ENCODE measurements at regions not wholly inside any gene's neighbourhood (a gene's known extent, or its start where the extent isn't known, plus 50 kb on each side); places are given as distances from the start of the nearest gene placed in this dataset.

DNA sequence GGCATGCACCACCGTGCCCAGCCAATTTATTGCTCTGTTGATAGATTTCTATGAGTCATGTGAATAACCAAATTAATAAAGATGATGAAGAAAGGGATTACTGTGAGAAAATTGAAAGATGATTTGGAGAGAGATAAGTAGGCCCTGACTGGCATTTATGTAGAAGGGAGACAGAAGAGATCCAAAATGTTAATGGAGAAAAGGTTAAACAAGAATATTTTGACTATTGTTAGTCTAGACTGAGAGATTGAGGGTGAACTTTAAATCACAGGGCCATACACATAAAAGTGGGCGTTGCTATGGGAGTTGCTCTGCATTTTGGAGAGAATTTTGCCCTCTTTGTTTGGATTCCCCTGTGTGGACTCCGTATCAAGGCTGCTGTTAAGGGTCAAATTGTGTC, 68.9 kb upstream of the SCAF8 start:
- H3K9me3 ChIP-seq: no peaks in the 10 kb centered on the region
- ATAC-seq (ENCODE audit: insufficient number of reproducible peaks, low FRiP score, low read depth) (no peak), DNase-seq (ENCODE audit: low spot score) (no peak)
- H3K27me3 ChIP-seq (replicated peaks; ENCODE audit: insufficient read depth): no peaks in the 10 kb centered on the region
- H3K27ac ChIP-seq: no peak overlapping the region
- TF ChIP-seq, protein P1, sequence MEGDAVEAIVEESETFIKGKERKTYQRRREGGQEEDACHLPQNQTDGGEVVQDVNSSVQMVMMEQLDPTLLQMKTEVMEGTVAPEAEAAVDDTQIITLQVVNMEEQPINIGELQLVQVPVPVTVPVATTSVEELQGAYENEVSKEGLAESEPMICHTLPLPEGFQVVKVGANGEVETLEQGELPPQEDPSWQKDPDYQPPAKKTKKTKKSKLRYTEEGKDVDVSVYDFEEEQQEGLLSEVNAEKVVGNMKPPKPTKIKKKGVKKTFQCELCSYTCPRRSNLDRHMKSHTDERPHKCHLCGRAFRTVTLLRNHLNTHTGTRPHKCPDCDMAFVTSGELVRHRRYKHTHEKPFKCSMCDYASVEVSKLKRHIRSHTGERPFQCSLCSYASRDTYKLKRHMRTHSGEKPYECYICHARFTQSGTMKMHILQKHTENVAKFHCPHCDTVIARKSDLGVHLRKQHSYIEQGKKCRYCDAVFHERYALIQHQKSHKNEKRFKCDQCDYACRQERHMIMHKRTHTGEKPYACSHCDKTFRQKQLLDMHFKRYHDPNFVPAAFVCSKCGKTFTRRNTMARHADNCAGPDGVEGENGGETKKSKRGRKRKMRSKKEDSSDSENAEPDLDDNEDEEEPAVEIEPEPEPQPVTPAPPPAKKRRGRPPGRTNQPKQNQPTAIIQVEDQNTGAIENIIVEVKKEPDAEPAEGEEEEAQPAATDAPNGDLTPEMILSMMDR (IDR thresholded peaks at IDR 0.05): no peak
- H3K4me1 ChIP-seq (ENCODE audit: control insufficient read depth in 1 of 2, low read depth in 2 of 2): peaks cover 0 to 7% of the 10 kb centered on the region in 2 donors
- no peak overlapping the region for H3K4me3 ChIP-seq
- H3K36me3 ChIP-seq: no peaks in the 10 kb centered on the region

DNA sequence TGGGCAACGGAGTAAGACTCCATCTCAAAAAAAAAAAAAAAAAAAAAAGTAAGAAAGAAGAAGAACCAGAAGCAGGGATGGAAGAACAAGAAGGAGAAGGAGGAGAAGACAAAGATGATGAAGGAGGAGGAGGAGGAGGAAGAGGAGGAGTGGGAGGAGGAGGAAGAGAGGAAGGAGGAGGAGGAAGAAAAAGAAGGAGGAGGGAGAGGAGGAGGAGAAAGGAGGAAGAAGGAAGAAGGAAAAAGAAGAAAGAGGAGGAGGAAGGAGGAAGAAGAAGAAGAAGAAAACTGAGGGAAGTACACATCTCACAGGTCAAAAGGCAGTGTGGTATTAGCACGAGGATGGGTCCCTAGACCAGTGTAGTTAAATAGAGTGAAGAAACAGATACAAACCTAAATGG, 65.1 kb upstream of the SCAF8 start:
- Histone ChIP-seq H3K36me3 (no peaks in the 10 kb centered on the region), H3K27me3 (replicated peaks; ENCODE audit: insufficient read depth) (no peaks in the 10 kb centered on the region), H3K4me1 (ENCODE audit: control insufficient read depth in 1 of 2, low read depth in 2 of 2) (peaks cover 0 to 7% of the 10 kb centered on the region in 2 donors), H3K4me3 (no peak overlapping the region), H3K9me3 (no peaks in the 10 kb centered on the region), H3K27ac (no peak overlapping the region)
- no peak for ATAC-seq (ENCODE audit: insufficient number of reproducible peaks, low FRiP score, low read depth)
- TF ChIP-seq, protein P1 (IDR thresholded peaks at IDR 0.05): no peak
- DNase-seq (ENCODE audit: low spot score): no peak

DNA sequence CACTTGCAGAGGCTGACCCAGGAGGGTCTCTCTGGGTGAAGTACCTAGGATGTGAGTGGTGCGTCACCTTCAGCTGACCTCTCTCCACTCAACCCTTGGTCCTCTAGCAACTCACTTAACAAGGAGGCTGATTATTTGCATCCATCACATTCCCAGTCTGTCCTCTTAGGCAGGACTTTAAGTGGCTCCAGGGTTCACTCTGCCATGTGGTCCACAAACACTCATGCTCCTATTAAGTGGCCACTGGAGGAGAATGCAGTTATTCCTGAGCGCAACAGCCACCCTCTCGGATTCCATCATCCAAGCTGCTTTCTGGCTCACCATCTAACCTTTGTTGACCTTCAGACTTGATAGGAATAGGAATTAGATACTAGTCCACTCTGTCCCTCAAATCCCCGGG, 61.1 kb upstream of the SCAF8 start:
- no peak overlapping the region for H3K27ac ChIP-seq
- H3K4me1 ChIP-seq (ENCODE audit: control insufficient read depth in 1 of 2, low read depth in 2 of 2): no peaks in the 10 kb centered on the region
- no peaks in the 10 kb centered on the region for H3K27me3 ChIP-seq (replicated peaks; ENCODE audit: insufficient read depth)
- no peaks in the 10 kb centered on the region for H3K9me3 ChIP-seq
- H3K4me3 ChIP-seq: no peak overlapping the region
- TF ChIP-seq, protein P1 (IDR thresholded peaks at IDR 0.05): no peak
- DNase-seq (ENCODE audit: low spot score): no peak
- no peaks in the 10 kb centered on the region for H3K36me3 ChIP-seq
- ATAC-seq (ENCODE audit: insufficient number of reproducible peaks, low FRiP score, low read depth): no peak

DNA sequence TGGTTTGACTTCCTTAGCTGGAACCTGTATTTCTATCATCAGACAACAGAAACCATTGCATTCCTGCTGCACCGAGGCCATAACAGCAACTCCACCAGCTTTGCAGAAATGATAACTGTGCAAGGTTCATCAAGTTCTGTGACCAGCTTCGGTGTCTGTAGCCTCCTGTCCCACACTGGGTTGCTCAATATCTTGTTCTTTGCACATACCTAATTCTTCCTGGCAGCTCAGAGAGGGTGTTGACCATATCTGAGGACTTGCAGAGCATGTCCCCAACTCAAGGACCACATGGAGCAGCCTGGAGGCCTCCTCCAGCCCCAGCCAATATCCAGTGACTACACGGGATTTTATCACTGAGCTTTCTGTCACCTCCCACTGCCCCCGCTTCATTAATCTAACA, 59.3 kb upstream of the SCAF8 start:
- DNase-seq (ENCODE audit: low spot score) (no peak), ATAC-seq (ENCODE audit: insufficient number of reproducible peaks, low FRiP score, low read depth) (no peak)
- H3K27me3 ChIP-seq (replicated peaks; ENCODE audit: insufficient read depth): no peaks in the 10 kb centered on the region
- no peaks in the 10 kb centered on the region for H3K36me3 ChIP-seq
- TF ChIP-seq, protein P1 (IDR thresholded peaks at IDR 0.05): no peak
- H3K27ac ChIP-seq: no peak overlapping the region
- H3K9me3 ChIP-seq: no peaks in the 10 kb centered on the region
- no peak overlapping the region for H3K4me3 ChIP-seq
- H3K4me1 ChIP-seq (ENCODE audit: control insufficient read depth in 1 of 2, low read depth in 2 of 2): no peaks in the 10 kb centered on the region

DNA sequence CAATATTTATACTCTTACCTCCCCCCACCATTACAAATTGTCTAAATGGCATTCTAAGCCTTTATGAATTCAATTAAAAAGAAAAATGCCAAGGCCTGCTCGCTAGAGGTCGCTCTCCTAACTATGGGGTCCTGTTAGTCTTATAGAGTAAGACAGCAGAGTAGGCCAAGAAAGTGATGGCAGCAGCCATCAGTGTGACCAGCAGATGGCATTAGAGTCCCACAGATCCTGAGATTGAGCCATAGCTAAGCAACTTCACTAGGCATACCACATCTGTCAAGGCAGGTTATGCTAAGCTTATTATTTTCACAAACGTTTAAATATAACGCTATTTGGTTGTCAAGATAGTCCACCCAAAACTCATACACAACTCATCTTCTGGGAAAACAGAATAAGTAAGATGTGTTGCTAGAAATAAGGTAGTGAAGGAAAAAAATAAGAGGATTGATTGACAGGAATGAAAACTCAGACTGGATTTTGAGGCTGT, 57.6 kb upstream of the SCAF8 start:
- Histone ChIP-seq H3K27me3 (replicated peaks; ENCODE audit: insufficient read depth) (no peaks in the 10 kb centered on the region), H3K27ac (no peak overlapping the region), H3K36me3 (no peaks in the 10 kb centered on the region), H3K4me3 (no peak overlapping the region), H3K4me1 (ENCODE audit: control insufficient read depth in 1 of 2, low read depth in 2 of 2) (no peaks in the 10 kb centered on the region), H3K9me3 (no peaks in the 10 kb centered on the region)
- ATAC-seq (ENCODE audit: insufficient number of reproducible peaks, low FRiP score, low read depth): peak; percentile 94
- TF ChIP-seq, protein P1 (IDR thresholded peaks at IDR 0.05): peak; percentile 95
- peak; percentile 69 for DNase-seq (ENCODE audit: low spot score)

Measured in thoracic aorta (tissue), 2 donors.